OCI-M1 (cell line): ENCODE measurements at regions not wholly inside any gene's neighbourhood (a gene's known extent, or its start where the extent isn't known, plus 50 kb on each side); places are given as distances from the start of the nearest gene placed in this dataset.

ENCODE experiments used
- DNase-seq: peaks from one replicate; lab custom pipeline; 2025; lab: John Stamatoyannopoulos, UW

DNA sequence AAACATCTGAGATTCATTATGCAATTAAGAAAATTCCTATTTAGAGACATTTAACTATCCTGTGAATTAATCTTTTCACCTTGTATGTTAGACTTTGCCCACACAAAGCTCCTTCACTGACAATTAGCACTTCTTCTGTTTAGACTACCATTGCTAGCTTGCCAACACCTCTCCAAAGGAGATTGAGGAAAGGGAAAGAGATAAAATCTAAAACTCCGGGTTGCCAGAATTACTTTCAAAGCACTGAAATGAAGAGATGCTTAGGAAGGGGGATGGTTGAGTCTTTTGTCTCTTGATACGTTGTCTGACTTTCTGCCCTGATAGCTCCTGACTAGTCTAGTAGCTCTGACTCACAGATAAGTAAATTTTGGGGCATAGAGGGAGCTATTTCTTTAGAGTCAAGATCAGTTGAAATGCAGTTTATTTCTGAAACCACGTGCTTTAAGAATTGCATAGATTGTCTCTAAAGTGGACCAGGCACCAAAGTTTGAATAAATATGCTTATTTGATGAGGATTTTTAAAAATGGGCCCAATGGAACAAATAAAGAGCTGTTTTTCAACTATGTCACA is 74.1 kb upstream of the DSEL start:
- peak; percentile 54 for DNase-seq

DNA sequence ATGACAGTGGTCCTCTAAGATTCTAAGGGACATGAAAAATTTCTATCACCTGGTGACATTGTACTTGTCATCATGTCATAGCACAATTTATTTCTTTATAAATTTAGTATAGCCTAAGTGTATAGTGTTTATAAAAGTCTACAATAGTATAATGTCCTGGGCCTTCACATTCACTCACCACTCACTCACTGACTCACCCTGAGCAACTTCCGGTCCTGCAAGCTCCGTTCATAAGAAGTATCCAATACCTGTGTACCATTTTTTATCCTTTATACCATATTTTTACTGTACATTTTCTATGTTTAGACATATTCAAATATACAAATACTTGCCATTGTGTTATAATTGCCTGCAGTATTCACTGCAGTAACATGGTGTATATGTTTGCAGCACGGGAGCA is 72.8 kb upstream of the DSEL start:
- DNase-seq: no peak

DNA sequence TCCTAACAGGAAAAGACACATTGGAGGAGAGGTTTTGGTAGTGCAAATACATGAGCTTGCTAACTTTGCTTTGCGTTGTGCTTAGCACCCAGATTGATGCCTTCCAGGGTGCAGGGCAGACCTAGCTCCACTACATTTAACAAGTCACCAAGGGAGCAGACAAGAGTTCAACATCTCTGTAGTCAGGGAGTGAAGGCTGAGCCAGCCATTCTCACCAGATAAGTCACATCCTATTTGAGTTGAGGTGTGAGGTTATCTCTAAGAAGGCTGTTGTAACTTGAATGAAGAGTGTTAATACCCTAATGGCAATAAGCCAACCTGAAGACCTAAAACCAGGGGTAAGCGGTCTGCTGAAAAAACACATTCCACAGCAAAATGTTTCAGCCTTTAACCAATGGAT is 69.6 kb upstream of the DSEL start:
- no peak for DNase-seq

DNA sequence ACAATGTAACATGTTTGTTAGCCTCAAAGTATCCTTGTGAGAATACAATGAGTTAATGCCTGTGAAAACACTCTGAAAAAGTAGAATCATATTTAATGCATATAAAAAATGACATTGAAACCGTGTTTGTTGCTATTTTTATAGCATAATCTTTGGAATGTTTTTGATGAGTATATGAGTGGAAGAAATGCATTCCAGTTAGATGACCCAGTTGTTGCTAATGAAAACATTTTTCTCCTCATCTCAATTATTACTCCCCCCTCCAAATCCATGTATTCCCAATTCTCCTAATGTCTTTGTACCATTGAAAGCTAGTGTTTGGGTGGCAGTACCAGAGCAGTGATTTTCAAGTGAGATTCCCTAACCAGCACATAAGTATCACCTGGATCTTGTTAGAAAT is 67.1 kb upstream of the DSEL start:
- DNase-seq: no peak

DNA sequence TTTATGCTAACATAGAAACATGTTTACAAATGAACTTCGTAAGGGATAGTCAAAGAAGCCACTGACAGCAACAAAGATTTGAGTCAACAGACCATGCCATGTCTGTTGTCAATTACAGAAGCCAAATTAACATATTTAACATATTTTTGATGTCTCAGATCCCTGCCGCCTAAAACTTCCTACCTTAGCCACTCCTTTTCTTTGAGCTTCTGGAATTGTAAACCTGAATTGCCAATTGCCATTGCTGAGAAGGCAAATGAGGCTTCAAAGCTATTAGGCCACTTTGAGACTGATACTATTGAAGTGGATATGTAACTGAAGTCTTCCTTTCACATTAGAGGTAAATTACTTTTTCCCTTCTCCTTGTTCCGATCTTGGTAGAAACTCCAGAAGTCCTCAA is 66.0 kb upstream of the DSEL start:
- DNase-seq: no peak

DNA sequence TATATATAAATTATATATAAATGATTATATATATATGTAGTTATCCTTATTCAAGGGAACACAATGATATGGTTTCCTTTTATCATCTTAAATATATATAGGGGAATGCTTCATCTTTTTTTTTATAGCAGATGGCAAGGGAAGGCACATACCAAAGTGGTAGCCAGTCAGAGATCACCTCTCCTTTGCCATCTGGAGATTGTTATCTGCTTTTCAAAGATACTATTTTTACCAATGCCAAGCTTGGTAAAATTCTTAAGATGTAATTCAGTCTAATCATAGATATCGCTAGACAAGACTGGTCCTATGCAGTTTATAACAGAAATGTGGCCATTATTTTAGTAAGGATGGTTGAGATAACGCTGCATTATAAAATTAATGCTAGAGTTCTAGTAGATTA is 64.7 kb upstream of the DSEL start:
- DNase-seq: no peak

DNA sequence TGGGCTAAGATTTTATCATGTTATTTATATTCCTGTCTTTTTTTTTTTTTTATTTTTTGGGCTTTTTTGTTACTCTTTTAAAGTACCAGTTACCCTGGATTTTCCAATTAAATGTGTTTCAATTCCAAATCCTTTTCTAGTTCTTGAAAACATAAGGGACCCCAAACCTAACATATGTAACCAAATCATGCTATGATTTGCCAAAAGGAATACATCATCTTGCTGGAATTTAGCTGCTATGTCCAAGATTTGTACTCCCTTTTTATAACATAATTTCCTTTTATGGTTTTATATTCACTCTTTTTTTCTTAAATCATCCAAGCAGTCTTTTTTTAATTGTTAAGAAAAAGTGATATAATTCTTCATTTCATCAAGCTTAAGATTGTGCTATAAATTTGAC is 60.9 kb upstream of the DSEL start:
- DNase-seq: no peak

DNA sequence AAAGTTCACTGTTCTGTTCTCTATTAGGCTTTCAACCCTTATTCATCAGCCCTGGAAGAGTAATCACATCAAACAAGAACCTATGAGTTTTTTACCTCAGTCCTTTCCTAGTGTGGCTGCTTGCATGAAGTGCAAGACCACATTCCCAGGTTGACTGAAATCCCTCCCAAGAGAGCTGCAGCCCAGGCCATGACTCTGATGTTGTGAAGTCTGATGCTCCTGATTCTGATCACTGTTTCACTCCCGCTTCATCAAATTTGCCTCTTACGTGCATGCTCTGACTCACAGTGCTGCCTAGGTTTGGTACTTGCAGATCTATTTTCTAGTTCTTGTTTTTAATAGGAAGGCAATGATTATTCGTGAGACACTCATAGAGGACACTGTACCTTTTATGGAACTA is 58.2 kb upstream of the DSEL start:
- DNase-seq: no peak

DNA sequence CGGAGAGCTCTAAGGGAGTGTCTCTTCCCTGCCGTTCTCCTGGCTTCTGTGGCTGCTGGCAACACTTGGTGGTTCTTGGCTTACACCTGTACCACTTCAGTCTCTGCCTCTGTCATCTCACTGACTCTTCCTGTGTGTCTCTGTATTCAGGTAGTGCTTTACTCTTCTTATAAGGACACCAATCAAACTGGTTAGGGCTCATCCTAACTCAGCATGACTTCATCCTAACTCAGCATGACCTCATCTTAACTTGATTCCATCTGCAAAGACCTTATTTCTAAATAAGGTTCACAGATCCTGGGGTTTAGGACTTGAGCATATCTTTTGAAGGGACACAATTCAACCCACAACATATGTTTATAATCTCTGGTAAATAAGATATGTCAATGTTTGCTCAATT is 51.6 kb upstream of the DSEL start:
- peak; percentile 24 for DNase-seq
